HTR-8/SVneo (cell line): ENCODE measurements at regions not wholly inside any gene's neighbourhood (a gene's known extent, or its start where the extent isn't known, plus 50 kb on each side); places are given as distances from the start of the nearest gene placed in this dataset.

Experiments used
- DNase-seq: peaks from one replicate; pipeline ENCODE4 v3.0.0; 2011; ENCODE audit warnings: low spot score, mixed read lengths; ENCODE audit not compliant: insufficient read length
- FAIRE-seq: peaks from 2 replicates; lab custom pipeline; 2011; peaks lifted over from hg19 to GRCh38; lab: Jason Lieb, UNC

GRCh38 chr3:188049606-188050530, 104.1 kb upstream of the LPP start:
- FAIRE-seq = no peak

GRCh38 chr3:188051801-188052168, 102.2 kb upstream of the LPP start:
- DNase-seq (no peak), FAIRE-seq (no peak)

More at GRCh38 chr3:188049606-188050530, 104.1 kb upstream of the LPP start:
- DNase-seq = no peak

GRCh38 chr3:188052169-188053035, 101.6 kb upstream of the LPP start:
- DNase-seq = no peak

GRCh38 chr3:188053036-188053340, 101.0 kb upstream of the LPP start:
- DNase-seq (no peak), FAIRE-seq (no peak)

More at GRCh38 chr3:188052169-188053035, 101.6 kb upstream of the LPP start:
- FAIRE-seq = no peak

GRCh38 chr3:188053710-188054380, 100.1 kb upstream of the LPP start:
- no peak for FAIRE-seq
- DNase-seq = no peak

- DNase-seq (no peak), FAIRE-seq (no peak)
These were observed 99.4 kb upstream of the LPP start for GRCh38 chr3:188054541-188054940.

- DNase-seq (no peak), FAIRE-seq (no peak)
These were observed 98.6 kb upstream of the LPP start for GRCh38 chr3:188055388-188055787.

- no peak for DNase-seq
- FAIRE-seq = no peak
These were observed 96.8 kb upstream of the LPP start for GRCh38 chr3:188057124-188057523.

- DNase-seq (no peak), FAIRE-seq (no peak)
These were observed 95.3 kb upstream of the LPP start for GRCh38 chr3:188058569-188059184.

- FAIRE-seq (no peak), DNase-seq (no peak)
These were observed 94.6 kb upstream of the LPP start for GRCh38 chr3:188059351-188059750.

GRCh38 chr3:188060264-188060835, 93.6 kb upstream of the LPP start:
- FAIRE-seq (no peak), DNase-seq (no peak)

GRCh38 chr3:188060840-188061544, 93.0 kb upstream of the LPP start:
- DNase-seq (peak; percentile 63), FAIRE-seq (peak; percentile 49)

GRCh38 chr3:188062216-188062615, 91.7 kb upstream of the LPP start:
- FAIRE-seq = no peak
- no peak for DNase-seq

GRCh38 chr3:188064831-188065493, 89.0 kb upstream of the LPP start:
- FAIRE-seq = no peak
- DNase-seq = no peak

- FAIRE-seq (no peak), DNase-seq (no peak)
These were observed 87.8 kb upstream of the LPP start for GRCh38 chr3:188066141-188066540.

- peak; percentile 50 for DNase-seq
- FAIRE-seq = no peak
These were observed 86.0 kb upstream of the LPP start for GRCh38 chr3:188067932-188068331.

GRCh38 chr3:188068342-188068741, 85.6 kb upstream of the LPP start:
- no peak for DNase-seq
- FAIRE-seq = no peak

GRCh38 chr3:188071636-188072035, 82.3 kb upstream of the LPP start:
- FAIRE-seq = no peak
- DNase-seq = no peak

- DNase-seq = no peak
- FAIRE-seq = no peak
These were observed 77.8 kb upstream of the LPP start for GRCh38 chr3:188076176-188076575.
